HEK293 (cell line): ENCODE measurements at regions not wholly inside any gene's neighbourhood (a gene's known extent, or its start where the extent isn't known, plus 50 kb on each side); places are given as distances from the start of the nearest gene placed in this dataset.

Source experiments
- CTCF ChIA-PET: fragments of 350-600 bp; formaldehyde crosslinking; extraction: SDS; loops from one replicate; lab custom pipeline; 2021; ENCODE audit warnings: antibody characterized with exemption; lab: Yijun Ruan, JAX
- POLR2A ChIA-PET: fragments of 300-600 bp; formaldehyde crosslinking; extraction: SDS; loops from one replicate; lab custom pipeline; 2020; ENCODE audit warnings: antibody characterized with exemption, inconsistent platforms; lab: Yijun Ruan, JAX
- H3K27ac ChIP-seq: fragments of 200-500 bp; sonication (Bioruptor generic); 2 replicates; pipeline ENCODE4 v1.5.1; 2014; ENCODE audit warnings: low read depth, low read length, control low read depth, inconsistent platforms; ENCODE audit errors: extremely low read depth
- H3K36me3 ChIP-seq, 2 experiments: fragments of 200-500 bp in 1 of 2; sonication (Bioruptor generic) in 1 of 2; 1 replicate in 1 of 2; 2 replicates in 1 of 2; pipeline ENCODE4 v1.5.1; 2014 to 2017; ENCODE audit warnings: inconsistent platforms in 2 of 2, low read length in 2 of 2; ENCODE audit not compliant: control insufficient read depth in 2 of 2, insufficient read depth in 1 of 2
- H3K4me1 ChIP-seq: fragments of 200-500 bp; sonication (Bioruptor generic); 2 replicates; pipeline ENCODE4 v1.5.1; 2014; ENCODE audit warnings: mild to moderate bottlenecking, low read length, inconsistent platforms; ENCODE audit not compliant: control insufficient read depth, insufficient read depth
- H3K4me3 ChIP-seq: 2 replicates; pipeline ENCODE4 v1.5.1; 2011; ENCODE audit warnings: low read depth, mild to moderate bottlenecking, control low read depth, low read length, moderate library complexity
- H3K9me3 ChIP-seq: fragments of 200-500 bp; sonication (Bioruptor generic); 2 replicates; pipeline ENCODE4 v1.5.1; 2014; ENCODE audit warnings: low read depth, low read length, inconsistent platforms; ENCODE audit not compliant: control insufficient read depth, insufficient read depth
- KLF8 ChIP-seq: fragments of 450-650 bp; formaldehyde crosslinking; IDR thresholded peaks from 2 replicates; pipeline ENCODE4 v1.5.1; 2016; ENCODE audit warnings: missing biosample characterization, missing genetic modification characterization
- OSR2 ChIP-seq: fragments of 450-650 bp; formaldehyde crosslinking; IDR thresholded peaks from 2 replicates; pipeline ENCODE4 v1.5.1; 2016; ENCODE audit warnings: missing biosample characterization, missing genetic modification characterization
- YY2 ChIP-seq: fragments of 450-650 bp; formaldehyde crosslinking; IDR thresholded peaks from 2 replicates; pipeline ENCODE4 v1.5.1; 2016; ENCODE audit warnings: missing biosample characterization, missing genetic modification characterization
- ZNF112 ChIP-seq: fragments of 450-650 bp; formaldehyde crosslinking; IDR thresholded peaks from 2 replicates; pipeline ENCODE4 v1.5.0; 2017; ENCODE audit warnings: missing biosample characterization, missing genetic modification characterization
- ZNF157 ChIP-seq: fragments of 450-650 bp; formaldehyde crosslinking; IDR thresholded peaks from 2 replicates; pipeline ENCODE4 v1.5.1; 2016; ENCODE audit warnings: missing biosample characterization, missing genetic modification characterization
- ZNF19 ChIP-seq: fragments of 450-650 bp; formaldehyde crosslinking; IDR thresholded peaks from 2 replicates; pipeline ENCODE4; 2016; ENCODE audit warnings: missing biosample characterization, missing genetic modification characterization, low read depth
- ZNF354C ChIP-seq: fragments of 450-650 bp; formaldehyde crosslinking; IDR thresholded peaks from 2 replicates; pipeline ENCODE4 v1.5.1; 2016; ENCODE audit warnings: missing biosample characterization, missing genetic modification characterization, low read depth, borderline replicate concordance
- ZNF473 ChIP-seq: fragments of 450-650 bp; formaldehyde crosslinking; IDR thresholded peaks from 2 replicates; pipeline ENCODE4 v1.5.1; 2017; ENCODE audit warnings: missing biosample characterization, missing genetic modification characterization
- ZNF560 ChIP-seq: fragments of 450-650 bp; formaldehyde crosslinking; IDR thresholded peaks from 2 replicates; pipeline ENCODE4 v1.5.1; 2017; ENCODE audit warnings: missing biosample characterization, missing genetic modification characterization, borderline replicate concordance
- ZNF585B ChIP-seq: fragments of 450-650 bp; formaldehyde crosslinking; IDR thresholded peaks from 2 replicates; pipeline ENCODE4 v1.5.1; 2016; ENCODE audit warnings: missing biosample characterization, missing genetic modification characterization
- ZNF596 ChIP-seq: fragments of 450-650 bp; IDR thresholded peaks from 2 replicates; pipeline ENCODE4 v1.5.0; 2018; ENCODE audit warnings: missing biosample characterization, mild to moderate bottlenecking, missing genetic modification characterization, moderate library complexity
- ZNF707 ChIP-seq: fragments of 450-650 bp; formaldehyde crosslinking; IDR thresholded peaks from 2 replicates; pipeline ENCODE4 v1.5.1; 2016; ENCODE audit warnings: missing biosample characterization, missing genetic modification characterization
- ZNF76 ChIP-seq: fragments of 450-650 bp; formaldehyde crosslinking; IDR thresholded peaks from 2 replicates; pipeline ENCODE4; 2016; ENCODE audit warnings: low read depth, missing biosample characterization, missing genetic modification characterization, borderline replicate concordance
- ZNF837 ChIP-seq: fragments of 450-650 bp; formaldehyde crosslinking; IDR thresholded peaks from 2 replicates; pipeline ENCODE4 v1.5.1; 2016; ENCODE audit warnings: missing biosample characterization, missing genetic modification characterization
- ZNF843 ChIP-seq: fragments of 450-650 bp; formaldehyde crosslinking; IDR thresholded peaks from 2 replicates; pipeline ENCODE4 v1.5.1; 2016; ENCODE audit warnings: missing biosample characterization, missing genetic modification characterization
- TF ChIP-seq, protein P1 (sequence below): fragments of 450-650 bp; formaldehyde crosslinking; IDR thresholded peaks from 2 replicates; pipeline ENCODE4 v1.5.1; 2016; ENCODE audit warnings: missing biosample characterization, missing genetic modification characterization
- TF ChIP-seq, protein P2 (sequence below): fragments of 450-650 bp; formaldehyde crosslinking; IDR thresholded peaks from 2 replicates; pipeline ENCODE4 v1.5.1; 2016; ENCODE audit warnings: missing biosample characterization, missing genetic modification characterization
- TF ChIP-seq, protein P3 (sequence below): fragments of 450-650 bp; formaldehyde crosslinking; IDR thresholded peaks from 2 replicates; pipeline ENCODE4 v1.5.1; 2017; ENCODE audit warnings: missing biosample characterization, missing genetic modification characterization

DNA sequence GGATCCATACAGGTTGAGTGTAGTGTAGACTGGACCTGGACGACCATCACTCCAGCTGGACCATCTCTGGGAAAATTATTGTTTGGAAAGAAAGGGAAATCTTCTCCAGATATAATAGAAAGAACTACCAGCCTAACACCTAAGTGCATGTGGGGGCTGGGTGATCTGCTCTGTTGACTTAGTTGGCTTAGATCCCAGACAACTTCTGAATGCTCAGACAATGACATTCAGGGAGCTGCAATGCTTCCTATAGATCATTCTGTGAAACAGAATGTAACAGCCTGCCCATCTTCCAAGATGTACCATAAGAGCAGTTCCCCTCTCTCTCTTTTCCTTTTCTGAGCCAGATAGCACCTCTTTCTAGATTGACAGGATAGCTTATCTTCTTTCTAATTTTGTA, 572.8 kb upstream of the STXBP6 start:
- H3K27ac ChIP-seq: no peak overlapping the region
- no peak overlapping the region for H3K4me3 ChIP-seq
- TF ChIP-seq KLF8 (tag by site-specific recombination) (no peak), ZNF354C (tag by site-specific recombination) (no peak), ZNF596 (tag by site-specific recombination) (no peak), ZNF843 (no peak), OSR2 (tag by site-specific recombination) (no peak), ZNF837 (tag by site-specific recombination) (no peak)
- TF ChIP-seq, protein P1, sequence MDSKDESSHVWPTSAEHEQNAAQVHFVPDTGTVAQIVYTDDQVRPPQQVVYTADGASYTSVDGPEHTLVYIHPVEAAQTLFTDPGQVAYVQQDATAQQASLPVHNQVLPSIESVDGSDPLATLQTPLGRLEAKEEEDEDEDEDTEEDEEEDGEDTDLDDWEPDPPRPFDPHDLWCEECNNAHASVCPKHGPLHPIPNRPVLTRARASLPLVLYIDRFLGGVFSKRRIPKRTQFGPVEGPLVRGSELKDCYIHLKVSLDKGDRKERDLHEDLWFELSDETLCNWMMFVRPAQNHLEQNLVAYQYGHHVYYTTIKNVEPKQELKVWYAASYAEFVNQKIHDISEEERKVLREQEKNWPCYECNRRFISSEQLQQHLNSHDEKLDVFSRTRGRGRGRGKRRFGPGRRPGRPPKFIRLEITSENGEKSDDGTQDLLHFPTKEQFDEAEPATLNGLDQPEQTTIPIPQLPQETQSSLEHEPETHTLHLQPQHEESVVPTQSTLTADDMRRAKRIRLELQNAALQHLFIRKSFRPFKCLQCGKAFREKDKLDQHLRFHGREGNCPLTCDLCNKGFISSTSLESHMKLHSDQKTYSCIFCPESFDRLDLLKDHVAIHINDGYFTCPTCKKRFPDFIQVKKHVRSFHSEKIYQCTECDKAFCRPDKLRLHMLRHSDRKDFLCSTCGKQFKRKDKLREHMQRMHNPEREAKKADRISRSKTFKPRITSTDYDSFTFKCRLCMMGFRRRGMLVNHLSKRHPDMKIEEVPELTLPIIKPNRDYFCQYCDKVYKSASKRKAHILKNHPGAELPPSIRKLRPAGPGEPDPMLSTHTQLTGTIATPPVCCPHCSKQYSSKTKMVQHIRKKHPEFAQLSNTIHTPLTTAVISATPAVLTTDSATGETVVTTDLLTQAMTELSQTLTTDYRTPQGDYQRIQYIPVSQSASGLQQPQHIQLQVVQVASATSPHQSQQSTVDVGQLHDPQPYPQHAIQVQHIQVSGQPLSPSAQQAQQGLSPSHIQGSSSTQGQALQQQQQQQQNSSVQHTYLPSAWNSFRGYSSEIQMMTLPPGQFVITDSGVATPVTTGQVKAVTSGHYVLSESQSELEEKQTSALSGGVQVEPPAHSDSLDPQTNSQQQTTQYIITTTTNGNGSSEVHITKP (tag by site-specific recombination): no peak
- TF ChIP-seq, protein P2, sequence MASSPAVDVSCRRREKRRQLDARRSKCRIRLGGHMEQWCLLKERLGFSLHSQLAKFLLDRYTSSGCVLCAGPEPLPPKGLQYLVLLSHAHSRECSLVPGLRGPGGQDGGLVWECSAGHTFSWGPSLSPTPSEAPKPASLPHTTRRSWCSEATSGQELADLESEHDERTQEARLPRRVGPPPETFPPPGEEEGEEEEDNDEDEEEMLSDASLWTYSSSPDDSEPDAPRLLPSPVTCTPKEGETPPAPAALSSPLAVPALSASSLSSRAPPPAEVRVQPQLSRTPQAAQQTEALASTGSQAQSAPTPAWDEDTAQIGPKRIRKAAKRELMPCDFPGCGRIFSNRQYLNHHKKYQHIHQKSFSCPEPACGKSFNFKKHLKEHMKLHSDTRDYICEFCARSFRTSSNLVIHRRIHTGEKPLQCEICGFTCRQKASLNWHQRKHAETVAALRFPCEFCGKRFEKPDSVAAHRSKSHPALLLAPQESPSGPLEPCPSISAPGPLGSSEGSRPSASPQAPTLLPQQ (tag by site-specific recombination): no peak
- TF ChIP-seq, all 188 proteins: peak for 0
- POLR2A ChIA-PET: no interaction called here
- Histone ChIP-seq H3K4me1 (no peaks in the 10 kb centered on the region), H3K36me3 (no peaks in the 10 kb centered on the region), H3K9me3 (no peaks in the 10 kb centered on the region)
- CTCF ChIA-PET: interaction anchor here (0.7 kb wide), 1 partner anchor 30 kb away, joined by 3 read pairs; no protein-coding TSS in a partner anchor

DNA sequence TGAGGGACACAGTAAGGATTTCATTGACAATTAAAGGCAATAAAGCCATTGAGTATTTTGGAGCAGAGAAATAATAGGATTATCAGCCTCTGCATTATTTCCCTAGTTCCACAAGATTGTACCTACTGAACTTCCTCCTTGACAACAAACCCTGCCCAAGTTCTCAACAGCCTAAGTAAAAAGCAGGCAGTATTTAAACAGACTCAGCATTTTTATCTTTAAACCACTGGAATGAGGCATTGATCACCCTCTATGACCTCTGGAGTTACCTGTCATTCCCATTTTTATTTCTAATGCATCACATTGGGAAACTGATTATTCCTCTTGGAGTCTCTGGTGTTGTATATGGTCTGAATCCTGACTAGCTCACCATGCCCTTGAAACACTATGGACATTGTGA, 570.6 kb upstream of the STXBP6 start:
- CTCF ChIA-PET: no interaction called here
- no peaks in the 10 kb centered on the region for H3K36me3 ChIP-seq
- no peak overlapping the region for H3K4me3 ChIP-seq
- no peak overlapping the region for H3K27ac ChIP-seq
- no peaks in the 10 kb centered on the region for H3K4me1 ChIP-seq
- no peak for TF ChIP-seq ZNF707
- no peak for TF ChIP-seq ZNF473 (tag by site-specific recombination)
- no peak for TF ChIP-seq ZNF157 (tag by site-specific recombination)
- TF ChIP-seq ZNF76 (tag by site-specific recombination): no peak
- TF ChIP-seq ZNF19 (tag by site-specific recombination): no peak
- TF ChIP-seq YY2 (tag by site-specific recombination): no peak
- no peak for TF ChIP-seq ZNF560 (tag by site-specific recombination)
- TF ChIP-seq, protein P3, sequence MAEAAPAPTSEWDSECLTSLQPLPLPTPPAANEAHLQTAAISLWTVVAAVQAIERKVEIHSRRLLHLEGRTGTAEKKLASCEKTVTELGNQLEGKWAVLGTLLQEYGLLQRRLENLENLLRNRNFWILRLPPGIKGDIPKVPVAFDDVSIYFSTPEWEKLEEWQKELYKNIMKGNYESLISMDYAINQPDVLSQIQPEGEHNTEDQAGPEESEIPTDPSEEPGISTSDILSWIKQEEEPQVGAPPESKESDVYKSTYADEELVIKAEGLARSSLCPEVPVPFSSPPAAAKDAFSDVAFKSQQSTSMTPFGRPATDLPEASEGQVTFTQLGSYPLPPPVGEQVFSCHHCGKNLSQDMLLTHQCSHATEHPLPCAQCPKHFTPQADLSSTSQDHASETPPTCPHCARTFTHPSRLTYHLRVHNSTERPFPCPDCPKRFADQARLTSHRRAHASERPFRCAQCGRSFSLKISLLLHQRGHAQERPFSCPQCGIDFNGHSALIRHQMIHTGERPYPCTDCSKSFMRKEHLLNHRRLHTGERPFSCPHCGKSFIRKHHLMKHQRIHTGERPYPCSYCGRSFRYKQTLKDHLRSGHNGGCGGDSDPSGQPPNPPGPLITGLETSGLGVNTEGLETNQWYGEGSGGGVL (tag by site-specific recombination): no peak
- no peak for TF ChIP-seq ZNF585B
- no peak for TF ChIP-seq ZNF112
- H3K9me3 ChIP-seq: no peaks in the 10 kb centered on the region
- POLR2A ChIA-PET: no interaction called here
